K562 (cell line): ENCODE measurements at regions not wholly inside any gene's neighbourhood (a gene's known extent, or its start where the extent isn't known, plus 50 kb on each side); places are given as distances from the start of the nearest gene placed in this dataset.

Experiments
- ATAC-seq: fragments of 200-7000 bp; cut with Tn5 transposase; 3 replicates; pipeline ENCODE4 v1.9.1; 2020; ENCODE audit warnings: moderate library complexity
- BruUV-seq: library from RNA; stranded (reverse); fragments of 400-500 nt; replicated peaks from 2 replicates; lab custom pipeline; 2021; lab: Mats Ljungman, UMichigan
- CTCF ChIA-PET: fragments of 300-600 bp; formaldehyde crosslinking; extraction: SDS; loops from one replicate; lab custom pipeline; 2021; ENCODE audit warnings: low intra/inter-chr PET ratio; lab: Yijun Ruan, JAX
- POLR2A ChIA-PET: fragments of 300-600, 350-650 bp; sonication (Branson Sonifier 250); formaldehyde crosslinking; extraction: SDS; loops from one replicate; lab custom pipeline; 2021; ENCODE audit warnings: antibody characterized with exemption, inconsistent platforms; lab: Yijun Ruan, JAX
- DNase-seq, 4 experiments: peaks; one replicate each; pipeline versions ENCODE4 v3.0.0 to v3.0.0-alpha.2; 2011 to 2018; ENCODE audit warnings: low spot score in 3 of 4, mixed read lengths in 3 of 4; ENCODE audit errors: extremely low read depth in 1 of 4
- FAIRE-seq: peaks from 2 replicates; lab custom pipeline; 2011; peaks lifted over from hg19 to GRCh38; lab: Jason Lieb, UNC
- H2AFZ ChIP-seq: 2 replicates; pipeline ENCODE4 v1.6.0; 2011; ENCODE audit warnings: low read depth, low read length, control low read depth, inconsistent platforms
- H3K27ac ChIP-seq: fragments of 200-600 bp; 3 replicates; pipeline ENCODE4 v1.8.0; 2011; ENCODE audit warnings: low read depth, mild to moderate bottlenecking, control low read depth, inconsistent platforms, low read length, moderate library complexity, mixed read lengths; ENCODE audit errors: extremely low read depth
- H3K27me3 ChIP-seq, 2 experiments: fragments of 300-600 bp in 1 of 2; 2 replicates in 1 of 2; 3 replicates in 1 of 2; pipeline versions ENCODE4 v1.6.0 to v1.8.0; 2011; ENCODE audit warnings: inconsistent platforms in 2 of 2, low read length in 2 of 2, mild to moderate bottlenecking in 1 of 2, mixed read lengths in 1 of 2, moderate library complexity in 1 of 2; ENCODE audit not compliant: control insufficient read depth in 2 of 2, insufficient read depth in 2 of 2
- H3K36me3 ChIP-seq: fragments of 300-600 bp; 3 replicates; pipeline ENCODE4 v1.8.0; 2011; ENCODE audit warnings: mild to moderate bottlenecking, low read length, inconsistent platforms; ENCODE audit not compliant: control insufficient read depth, insufficient read depth
- H3K4me1 ChIP-seq, 2 experiments: fragments of 200-600 bp in 1 of 2; replicated peaks in 1 of 2; 2 replicates in 1 of 2; 3 replicates in 1 of 2; pipeline versions ENCODE4 v1.5.1 to v1.8.0; 2011; ENCODE audit warnings: inconsistent platforms in 2 of 2, low read length in 2 of 2, mild to moderate bottlenecking in 1 of 2, mixed read lengths in 1 of 2, moderate library complexity in 1 of 2; ENCODE audit not compliant: control insufficient read depth in 2 of 2, insufficient read depth in 2 of 2
- H3K4me2 ChIP-seq: 2 replicates; pipeline ENCODE4 v1.6.1; 2011; ENCODE audit warnings: low read length, control low read depth, inconsistent platforms, mixed read lengths; ENCODE audit not compliant: insufficient read depth
- H3K4me3 ChIP-seq: fragments of 200-600 bp; sonication (generic), shearing (Covaris generic); 2 replicates; pipeline ENCODE4 v1.5.1; 2016; ENCODE audit warnings: control low read depth, inconsistent platforms
- H3K79me2 ChIP-seq: fragments of 200-600 bp; 3 replicates; pipeline ENCODE4 v1.8.0; 2011; ENCODE audit warnings: low read length, inconsistent platforms; ENCODE audit not compliant: control insufficient read depth, insufficient read depth
- H3K9ac ChIP-seq, 2 experiments: 2 replicates each; pipeline versions ENCODE4 v1.6.0 to v1.6.1; 2011; ENCODE audit warnings: low read depth in 2 of 2, low read length in 2 of 2, control low read depth in 1 of 2, inconsistent platforms in 1 of 2, mild to moderate bottlenecking in 1 of 2, mixed read lengths in 1 of 2; ENCODE audit not compliant: insufficient read depth in 1 of 2
- H3K9me1 ChIP-seq: one replicate; pipeline ENCODE4 v1.6.0; 2011; ENCODE audit warnings: inconsistent platforms, mild to moderate bottlenecking, low read length, moderate library complexity; ENCODE audit not compliant: control insufficient read depth, insufficient read depth
- H3K9me3 ChIP-seq: replicated peaks from 2 replicates; pipeline ENCODE4 v1.5.1; 2011; ENCODE audit warnings: low read depth, low read length, inconsistent platforms; ENCODE audit not compliant: control insufficient read depth, insufficient read depth
- H4K20me1 ChIP-seq: replicated peaks from 2 replicates; pipeline ENCODE4 v1.6.1; 2011; ENCODE audit warnings: low read length, inconsistent platforms, mixed read lengths; ENCODE audit not compliant: control insufficient read depth, insufficient read depth
- CHCHD3 ChIP-seq: fragments of 250-450 bp; sonication (Bioruptor Pico); IDR thresholded peaks from 2 replicates; pipeline ENCODE4 v2.1.2; 2022; ENCODE audit warnings: mild to moderate bottlenecking
- CREB1 ChIP-seq, 2 experiments: sonication (generic) in 1 of 2; formaldehyde crosslinking in 1 of 2; IDR thresholded peaks; 2 replicates each; pipeline versions ENCODE4 v1.6.1 to v1.8.0; 2012 to 2022; ENCODE audit warnings: inconsistent platforms in 1 of 2, mild to moderate bottlenecking in 1 of 2, missing genetic modification reagents in 1 of 2, moderate library complexity in 1 of 2
- CSDE1 ChIP-seq, 2 experiments: fragments of 450-650 bp; IDR thresholded peaks; 2 replicates each; pipeline ENCODE4 v1.6.1; 2016; ENCODE audit warnings: mild to moderate bottlenecking in 1 of 2
- EHMT2 ChIP-seq: fragments of 450-650 bp; IDR thresholded peaks from 2 replicates; pipeline ENCODE4 v1.6.1; 2018; ENCODE audit warnings: antibody characterized with exemption
- FUS ChIP-seq: fragments of 200-400 bp; formaldehyde crosslinking; optimal IDR thresholded peaks from 2 replicates; pipeline ENCODE3; 2017; ENCODE audit warnings: low read depth, low read length
- MEF2A ChIP-seq: IDR thresholded peaks from 2 replicates; pipeline ENCODE4 v1.6.1; 2011; ENCODE audit warnings: low read depth, mild to moderate bottlenecking, low read length, moderate library complexity; ENCODE audit not compliant: control insufficient read depth
- PHF21A ChIP-seq: fragments of 450-650 bp; IDR thresholded peaks from 2 replicates; pipeline ENCODE4 v1.6.1; 2017; ENCODE audit warnings: low read depth, borderline replicate concordance
- PTBP1 ChIP-seq: fragments of 200-400 bp; formaldehyde crosslinking; IDR thresholded peaks from 2 replicates; pipeline ENCODE4 v1.6.1; 2017; ENCODE audit warnings: low read depth, low read length
- RBM25 ChIP-seq: fragments of 200-400 bp; formaldehyde crosslinking; IDR thresholded peaks from 2 replicates; pipeline ENCODE4 v1.6.1; 2018; ENCODE audit warnings: low read length, low read depth, moderate library complexity; ENCODE audit not compliant: severe bottlenecking
- TAF15 ChIP-seq: fragments of 200-400 bp; formaldehyde crosslinking; IDR thresholded peaks from 2 replicates; pipeline ENCODE4 v1.6.1; 2017; ENCODE audit warnings: mild to moderate bottlenecking, low read depth, low read length, moderate library complexity
- ZFP36 ChIP-seq: fragments of 150-350 bp; IDR thresholded peaks from 2 replicates; pipeline ENCODE4 v1.6.1; 2018; ENCODE audit warnings: low read length, low read depth; ENCODE audit not compliant: partially characterized antibody
- WGBS: fragments of 100-300 bp; shearing (Covaris generic); methylation state at CpG from one replicate; pipeline ENCODE4 v1.1.6; 2016; ENCODE audit warnings: low coverage, mixed read lengths; ENCODE audit not compliant: insufficient coverage; ENCODE audit errors: missing lambda C conversion rate; 5-methylcytosine and 5-hydroxymethylcytosine counted together
- in situ Hi-C: fragments of 300-500 bp; cut with MboI; formaldehyde crosslinking; loops from 4 replicates; pipeline ENCODE4 v1.15.0; 2018; ENCODE audit warnings: inconsistent platforms, mixed read lengths
- intact Hi-C: fragments of 100-400 bp; cut with micrococcal nuclease; formaldehyde crosslinking; loops from 2 replicates; pipeline ENCODE4 v1.14.2; 2022
- TF ChIP-seq, protein P1 (sequence below), 2 experiments: fragments of 450-650 bp in 1 of 2; sonication (generic) in 1 of 2; formaldehyde crosslinking in 1 of 2; IDR thresholded peaks; 2 replicates each; pipeline versions ENCODE4 v1.7.1 to v1.9.0; 2016 to 2022; ENCODE audit warnings: inconsistent platforms in 1 of 2, mild to moderate bottlenecking in 1 of 2, missing genetic modification reagents in 1 of 2
- TF ChIP-seq, protein P2 (sequence below): fragments of 250-450 bp; sonication (Bioruptor Pico); IDR thresholded peaks from 2 replicates; pipeline ENCODE4 v1.5.0; 2022; ENCODE audit warnings: mild to moderate bottlenecking

DNA sequence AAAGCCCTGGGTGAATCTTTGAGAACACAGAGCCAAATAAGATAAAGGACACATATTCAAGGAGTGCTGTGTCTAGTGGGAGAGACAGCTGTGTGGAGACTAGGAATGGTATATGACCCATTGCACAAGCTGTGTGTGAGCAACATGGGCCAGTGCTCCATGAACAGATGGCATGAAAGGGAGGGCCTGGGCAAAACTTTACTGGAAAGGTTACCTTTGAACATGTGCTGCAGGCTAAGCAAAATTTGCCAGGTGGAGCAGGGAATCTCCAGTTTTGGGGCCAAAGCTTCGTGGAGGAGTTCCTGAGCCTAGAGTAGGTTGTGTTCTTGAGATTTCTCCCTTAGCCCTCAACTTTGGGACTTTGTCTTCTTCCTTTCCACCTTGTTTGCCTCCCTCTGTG, 446.1 kb upstream of the PROX1 start:
- no peaks in the 10 kb centered on the region for H3K36me3 ChIP-seq
- H3K4me1 ChIP-seq: no peaks in the 10 kb centered on the region
- no peak overlapping the region for H3K27ac ChIP-seq
- 0 out of 2 replicates have a peak, but pooled peaks cover 5% of the 10 kb centered on the region for H4K20me1 ChIP-seq
- no peak for FAIRE-seq
- 0% methylated on average over 1 of the region's 1 CpG for WGBS
- intact Hi-C loops (no loop called here), in situ Hi-C loops (no loop called here)
- no peak overlapping the region for H3K9ac ChIP-seq
- H3K9me1 ChIP-seq: no peaks in the 10 kb centered on the region
- CTCF ChIA-PET: no interaction called here
- ATAC-seq: no peak
- BruUV-seq: no TSS peak
- no peaks in the 10 kb centered on the region for H3K79me2 ChIP-seq
- POLR2A ChIA-PET: interaction anchor here (1.5 kb wide), 1 partner anchor 12 kb away, joined by 4 read pairs; no protein-coding TSS in a partner anchor
- H3K4me3 ChIP-seq: no peak overlapping the region
- no peak for DNase-seq
- no peaks in the 10 kb centered on the region for H3K9me3 ChIP-seq
- no peak overlapping the region for H3K4me2 ChIP-seq
- no peaks in the 10 kb centered on the region for H3K27me3 ChIP-seq
- no peak overlapping the region for H2AFZ ChIP-seq
- TF ChIP-seq ZFP36 (no peak), CHCHD3 (CRISPR knock-in tag) (no peak), FUS (no peak), RBM25 (no peak), EHMT2 (no peak), MEF2A (no peak), PTBP1 (no peak), CREB1 (IDR thresholded peaks at IDR 0.05) (no peak), CREB1 (CRISPR knock-in tag; IDR thresholded peaks at IDR 0.05) (no peak), PHF21A (no peak), TAF15 (no peak), CSDE1 (IDR thresholded peaks at IDR 0.05) (no peak)
- TF ChIP-seq, protein P1, sequence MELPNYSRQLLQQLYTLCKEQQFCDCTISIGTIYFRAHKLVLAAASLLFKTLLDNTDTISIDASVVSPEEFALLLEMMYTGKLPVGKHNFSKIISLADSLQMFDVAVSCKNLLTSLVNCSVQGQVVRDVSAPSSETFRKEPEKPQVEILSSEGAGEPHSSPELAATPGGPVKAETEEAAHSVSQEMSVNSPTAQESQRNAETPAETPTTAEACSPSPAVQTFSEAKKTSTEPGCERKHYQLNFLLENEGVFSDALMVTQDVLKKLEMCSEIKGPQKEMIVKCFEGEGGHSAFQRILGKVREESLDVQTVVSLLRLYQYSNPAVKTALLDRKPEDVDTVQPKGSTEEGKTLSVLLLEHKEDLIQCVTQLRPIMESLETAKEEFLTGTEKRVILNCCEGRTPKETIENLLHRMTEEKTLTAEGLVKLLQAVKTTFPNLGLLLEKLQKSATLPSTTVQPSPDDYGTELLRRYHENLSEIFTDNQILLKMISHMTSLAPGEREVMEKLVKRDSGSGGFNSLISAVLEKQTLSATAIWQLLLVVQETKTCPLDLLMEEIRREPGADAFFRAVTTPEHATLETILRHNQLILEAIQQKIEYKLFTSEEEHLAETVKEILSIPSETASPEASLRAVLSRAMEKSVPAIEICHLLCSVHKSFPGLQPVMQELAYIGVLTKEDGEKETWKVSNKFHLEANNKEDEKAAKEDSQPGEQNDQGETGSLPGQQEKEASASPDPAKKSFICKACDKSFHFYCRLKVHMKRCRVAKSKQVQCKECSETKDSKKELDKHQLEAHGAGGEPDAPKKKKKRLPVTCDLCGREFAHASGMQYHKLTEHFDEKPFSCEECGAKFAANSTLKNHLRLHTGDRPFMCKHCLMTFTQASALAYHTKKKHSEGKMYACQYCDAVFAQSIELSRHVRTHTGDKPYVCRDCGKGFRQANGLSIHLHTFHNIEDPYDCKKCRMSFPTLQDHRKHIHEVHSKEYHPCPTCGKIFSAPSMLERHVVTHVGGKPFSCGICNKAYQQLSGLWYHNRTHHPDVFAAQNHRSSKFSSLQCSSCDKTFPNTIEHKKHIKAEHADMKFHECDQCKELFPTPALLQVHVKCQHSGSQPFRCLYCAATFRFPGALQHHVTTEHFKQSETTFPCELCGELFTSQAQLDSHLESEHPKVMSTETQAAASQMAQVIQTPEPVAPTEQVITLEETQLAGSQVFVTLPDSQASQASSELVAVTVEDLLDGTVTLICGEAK (IDR thresholded peaks at IDR 0.05): no peak
- TF ChIP-seq, protein P1 (CRISPR knock-in tag; IDR thresholded peaks at IDR 0.05): no peak
- TF ChIP-seq, protein P2, sequence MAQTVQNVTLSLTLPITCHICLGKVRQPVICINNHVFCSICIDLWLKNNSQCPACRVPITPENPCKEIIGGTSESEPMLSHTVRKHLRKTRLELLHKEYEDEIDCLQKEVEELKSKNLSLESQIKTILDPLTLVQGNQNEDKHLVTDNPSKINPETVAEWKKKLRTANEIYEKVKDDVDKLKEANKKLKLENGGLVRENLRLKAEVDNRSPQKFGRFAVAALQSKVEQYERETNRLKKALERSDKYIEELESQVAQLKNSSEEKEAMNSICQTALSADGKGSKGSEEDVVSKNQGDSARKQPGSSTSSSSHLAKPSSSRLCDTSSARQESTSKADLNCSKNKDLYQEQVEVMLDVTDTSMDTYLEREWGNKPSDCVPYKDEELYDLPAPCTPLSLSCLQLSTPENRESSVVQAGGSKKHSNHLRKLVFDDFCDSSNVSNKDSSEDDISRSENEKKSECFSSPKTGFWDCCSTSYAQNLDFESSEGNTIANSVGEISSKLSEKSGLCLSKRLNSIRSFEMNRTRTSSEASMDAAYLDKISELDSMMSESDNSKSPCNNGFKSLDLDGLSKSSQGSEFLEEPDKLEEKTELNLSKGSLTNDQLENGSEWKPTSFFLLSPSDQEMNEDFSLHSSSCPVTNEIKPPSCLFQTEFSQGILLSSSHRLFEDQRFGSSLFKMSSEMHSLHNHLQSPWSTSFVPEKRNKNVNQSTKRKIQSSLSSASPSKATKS (CRISPR knock-in tag): no peak
